A673 (cell line): ENCODE measurements at regions not wholly inside any gene's neighbourhood (a gene's known extent, or its start where the extent isn't known, plus 50 kb on each side); places are given as distances from the start of the nearest gene placed in this dataset.

Experiments
- BruUV-seq: library from RNA; stranded (reverse); fragments of 400-500 nt; replicated peaks from 2 replicates; lab custom pipeline; 2021; lab: Mats Ljungman, UMichigan
- CTCF ChIA-PET: fragments of 300-600 bp; sonication (Branson Sonifier 250); formaldehyde crosslinking; loops from one replicate; lab custom pipeline; 2022; ENCODE audit warnings: antibody characterized with exemption; lab: Charles Lee
- POLR2A ChIA-PET: fragments of 300-600 bp; sonication (Branson Sonifier 250); formaldehyde crosslinking; loops from one replicate; lab custom pipeline; 2022; ENCODE audit warnings: antibody characterized with exemption; ENCODE audit not compliant: low non-redundant PET; lab: Charles Lee
- DNase-seq: peaks from one replicate; pipeline ENCODE4 v3.0.0-alpha.2; 2015; ENCODE audit warnings: low spot score
- H3K27ac ChIP-seq: fragments of 200-600 bp; sonication (generic); 2 replicates; pipeline ENCODE4 v1.5.1; 2016; ENCODE audit warnings: mixed run types, low read depth, mild to moderate bottlenecking, mixed read lengths, antibody characterized with exemption, low read length; ENCODE audit not compliant: poor library complexity, severe bottlenecking
- H3K27me3 ChIP-seq: fragments of 200-600 bp; sonication (generic); replicated peaks from 2 replicates; pipeline ENCODE4 v1.6.1; 2017; ENCODE audit warnings: mixed run types, low read depth, mild to moderate bottlenecking, mixed read lengths, antibody characterized with exemption, low read length; ENCODE audit not compliant: insufficient read depth, poor library complexity
- H3K36me3 ChIP-seq: fragments of 200-600 bp; sonication (generic); 2 replicates; pipeline ENCODE4 v1.6.1; 2016; ENCODE audit warnings: mixed run types, mild to moderate bottlenecking, mixed read lengths, antibody characterized with exemption, low read length; ENCODE audit not compliant: insufficient read depth, poor library complexity, severe bottlenecking
- H3K4me1 ChIP-seq: fragments of 200-600 bp; sonication (generic); 2 replicates; pipeline ENCODE4 v1.6.1; 2017; ENCODE audit warnings: mixed run types, mild to moderate bottlenecking, mixed read lengths, antibody characterized with exemption, low read length; ENCODE audit not compliant: insufficient read depth, poor library complexity, severe bottlenecking
- H3K4me3 ChIP-seq: fragments of 200-600 bp; sonication (generic); 2 replicates; pipeline ENCODE4 v1.5.1; 2016; ENCODE audit warnings: low read depth, mixed run types, mild to moderate bottlenecking, mixed read lengths, low read length; ENCODE audit not compliant: poor library complexity, severe bottlenecking
- H3K9me3 ChIP-seq: fragments of 200-600 bp; sonication (generic); 2 replicates; pipeline ENCODE4 v1.6.1; 2016; ENCODE audit warnings: mixed run types, low read depth, mild to moderate bottlenecking, mixed read lengths, antibody characterized with exemption, low read length; ENCODE audit not compliant: poor library complexity, severe bottlenecking
- EZH2 ChIP-seq: fragments of 200-600 bp; sonication (generic); IDR thresholded peaks from 2 replicates; pipeline ENCODE4 v1.6.1; 2017; ENCODE audit warnings: borderline replicate concordance, low read depth, mild to moderate bottlenecking, mixed read lengths, antibody characterized with exemption, low read length; ENCODE audit not compliant: poor library complexity, severe bottlenecking
- intact Hi-C: fragments of 100-400 bp; cut with micrococcal nuclease; formaldehyde crosslinking; loops from one replicate; pipeline ENCODE4 v1.10.0; 2022; ENCODE audit not compliant: unreplicated experiment
- TF ChIP-seq, protein P1 (sequence below): fragments of 300-800, 200-600 bp; sonication (generic); conservative IDR thresholded peaks from 2 replicates; pipeline ENCODE4 v1.5.1; 2017; ENCODE audit warnings: low read depth, mild to moderate bottlenecking, antibody characterized with exemption, low read length, moderate library complexity, mixed read lengths

DNA sequence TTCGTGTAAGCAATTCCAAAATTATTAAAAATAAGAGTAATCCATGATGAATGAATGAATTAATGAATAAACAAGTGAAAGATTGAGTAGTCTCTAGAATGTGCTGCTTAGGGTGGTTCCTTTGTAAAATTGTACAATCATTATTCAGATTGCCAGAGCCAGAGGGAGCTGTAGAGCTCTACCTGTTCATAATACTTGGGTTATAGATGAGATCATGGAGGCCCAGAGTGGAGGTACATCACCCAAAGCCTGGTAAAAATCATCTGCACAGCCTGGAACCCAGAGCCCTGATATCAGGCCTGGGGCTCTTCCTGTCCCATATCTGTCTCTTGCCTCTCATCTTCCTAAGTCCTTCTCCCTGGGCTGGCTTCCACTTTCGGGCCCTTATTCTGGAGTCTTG is 297.2 kb downstream of the RPLP1 start:
- ChIA-PET CTCF (interaction anchor here (0.8 kb wide), 1 partner anchor 11 kb away, joined by 3 read pairs; no protein-coding TSS in a partner anchor), POLR2A (no interaction called here)
- Histone ChIP-seq H3K36me3 (no peaks in the 10 kb centered on the region), H3K4me3 (no peak overlapping the region), H3K27ac (no peak overlapping the region), H3K9me3 (peaks cover 10% of the 10 kb centered on the region), H3K27me3 (no peaks in the 10 kb centered on the region), H3K4me1 (no peaks in the 10 kb centered on the region)
- peak; percentile 11 for DNase-seq
- TF ChIP-seq, protein P1, sequence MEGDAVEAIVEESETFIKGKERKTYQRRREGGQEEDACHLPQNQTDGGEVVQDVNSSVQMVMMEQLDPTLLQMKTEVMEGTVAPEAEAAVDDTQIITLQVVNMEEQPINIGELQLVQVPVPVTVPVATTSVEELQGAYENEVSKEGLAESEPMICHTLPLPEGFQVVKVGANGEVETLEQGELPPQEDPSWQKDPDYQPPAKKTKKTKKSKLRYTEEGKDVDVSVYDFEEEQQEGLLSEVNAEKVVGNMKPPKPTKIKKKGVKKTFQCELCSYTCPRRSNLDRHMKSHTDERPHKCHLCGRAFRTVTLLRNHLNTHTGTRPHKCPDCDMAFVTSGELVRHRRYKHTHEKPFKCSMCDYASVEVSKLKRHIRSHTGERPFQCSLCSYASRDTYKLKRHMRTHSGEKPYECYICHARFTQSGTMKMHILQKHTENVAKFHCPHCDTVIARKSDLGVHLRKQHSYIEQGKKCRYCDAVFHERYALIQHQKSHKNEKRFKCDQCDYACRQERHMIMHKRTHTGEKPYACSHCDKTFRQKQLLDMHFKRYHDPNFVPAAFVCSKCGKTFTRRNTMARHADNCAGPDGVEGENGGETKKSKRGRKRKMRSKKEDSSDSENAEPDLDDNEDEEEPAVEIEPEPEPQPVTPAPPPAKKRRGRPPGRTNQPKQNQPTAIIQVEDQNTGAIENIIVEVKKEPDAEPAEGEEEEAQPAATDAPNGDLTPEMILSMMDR: peak; percentile 54
- no peak for TF ChIP-seq EZH2
- no TSS peak for BruUV-seq
- intact Hi-C loops: no loop called here

DNA sequence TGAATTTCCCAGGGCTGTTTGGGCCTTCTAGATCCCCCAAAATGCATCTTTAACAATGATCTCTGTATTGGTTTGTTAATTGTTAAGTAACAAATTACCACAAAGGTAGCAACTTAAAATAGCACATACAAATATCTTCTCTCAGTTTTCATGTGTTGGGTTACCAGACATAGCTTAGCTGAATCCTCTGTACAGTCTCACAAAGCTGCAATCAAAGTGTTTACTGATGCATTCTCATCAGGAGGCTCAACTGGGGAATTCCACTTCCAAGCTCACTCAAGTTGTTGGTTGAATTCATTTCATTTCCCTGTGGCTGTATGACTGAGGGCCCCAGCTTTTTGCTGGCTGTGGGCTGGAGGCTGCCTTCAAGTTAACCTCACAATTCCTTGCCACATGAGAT is 297.6 kb downstream of the RPLP1 start:
- intact Hi-C loops: no loop called here
- DNase-seq: no peak
- POLR2A ChIA-PET: no interaction called here
- BruUV-seq: no TSS peak
- Histone ChIP-seq H3K36me3 (no peaks in the 10 kb centered on the region), H3K4me3 (no peak overlapping the region), H3K27me3 (no peaks in the 10 kb centered on the region), H3K4me1 (no peaks in the 10 kb centered on the region), H3K27ac (no peak overlapping the region), H3K9me3 (peaks cover 10% of the 10 kb centered on the region)
- CTCF ChIA-PET: no interaction called here
- TF ChIP-seq, protein P1: no peak
- TF ChIP-seq EZH2: no peak

DNA sequence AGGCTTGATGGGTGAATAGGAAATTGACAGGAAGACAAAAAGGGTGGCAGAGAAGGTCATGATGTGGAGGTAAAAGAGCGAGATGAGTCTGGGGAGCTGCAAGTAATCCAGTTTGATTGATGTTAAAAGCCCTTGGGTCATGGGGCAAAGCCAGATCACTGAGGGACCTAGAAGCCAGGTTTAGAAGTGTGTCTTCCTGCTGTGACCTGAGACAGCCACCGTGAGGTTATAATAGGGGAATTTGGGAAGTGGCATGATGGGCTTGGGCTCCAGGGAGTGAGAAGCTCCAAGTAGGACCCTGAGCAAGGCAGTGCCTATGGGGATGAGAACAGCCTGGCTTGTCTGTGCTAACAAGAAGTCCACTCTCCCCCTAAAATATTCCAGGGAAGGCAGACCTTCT is 298.5 kb downstream of the RPLP1 start:
- intact Hi-C loops: no loop called here
- Histone ChIP-seq H3K27ac (no peak overlapping the region), H3K27me3 (no peaks in the 10 kb centered on the region), H3K9me3 (peaks cover 10% of the 10 kb centered on the region), H3K4me3 (no peak overlapping the region), H3K36me3 (no peaks in the 10 kb centered on the region), H3K4me1 (no peaks in the 10 kb centered on the region)
- no TSS peak for BruUV-seq
- no peak for DNase-seq
- TF ChIP-seq, protein P1: no peak
- no peak for TF ChIP-seq EZH2
- CTCF ChIA-PET: no interaction called here
- POLR2A ChIA-PET: no interaction called here
